ENCODE measurements at regions not wholly inside any gene's neighbourhood (a gene's known extent, or its start where the extent isn't known, plus 50 kb on each side); places are given as distances from the start of the nearest gene placed in this dataset.

DNA sequence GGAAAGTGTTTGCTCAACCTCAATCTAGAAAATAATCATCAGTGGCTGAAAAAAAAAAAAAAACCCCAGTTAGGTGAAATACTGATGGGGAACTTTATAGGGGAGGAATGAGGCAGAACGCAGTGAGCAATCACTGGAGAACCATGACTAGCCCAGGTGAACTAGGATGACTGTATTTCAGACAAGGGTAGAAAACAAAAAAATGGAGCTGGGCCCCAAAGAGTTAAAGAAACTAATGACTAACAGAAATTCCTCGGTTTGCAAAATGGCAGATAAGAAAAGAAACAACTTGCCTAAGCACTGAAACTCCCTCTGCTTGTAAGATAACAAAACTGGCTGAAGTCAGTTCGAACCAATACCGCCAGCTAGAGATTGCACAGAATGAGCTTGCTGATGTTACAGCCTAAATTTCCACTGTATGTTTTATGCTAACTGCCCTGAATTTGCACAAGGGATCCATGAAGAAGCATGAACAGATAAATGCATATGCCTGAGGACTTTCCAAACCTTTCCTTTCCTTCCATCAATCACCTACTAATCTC lies 245.9 kb downstream of the METTL4 start:
- TF ChIP-seq, protein P1, sequence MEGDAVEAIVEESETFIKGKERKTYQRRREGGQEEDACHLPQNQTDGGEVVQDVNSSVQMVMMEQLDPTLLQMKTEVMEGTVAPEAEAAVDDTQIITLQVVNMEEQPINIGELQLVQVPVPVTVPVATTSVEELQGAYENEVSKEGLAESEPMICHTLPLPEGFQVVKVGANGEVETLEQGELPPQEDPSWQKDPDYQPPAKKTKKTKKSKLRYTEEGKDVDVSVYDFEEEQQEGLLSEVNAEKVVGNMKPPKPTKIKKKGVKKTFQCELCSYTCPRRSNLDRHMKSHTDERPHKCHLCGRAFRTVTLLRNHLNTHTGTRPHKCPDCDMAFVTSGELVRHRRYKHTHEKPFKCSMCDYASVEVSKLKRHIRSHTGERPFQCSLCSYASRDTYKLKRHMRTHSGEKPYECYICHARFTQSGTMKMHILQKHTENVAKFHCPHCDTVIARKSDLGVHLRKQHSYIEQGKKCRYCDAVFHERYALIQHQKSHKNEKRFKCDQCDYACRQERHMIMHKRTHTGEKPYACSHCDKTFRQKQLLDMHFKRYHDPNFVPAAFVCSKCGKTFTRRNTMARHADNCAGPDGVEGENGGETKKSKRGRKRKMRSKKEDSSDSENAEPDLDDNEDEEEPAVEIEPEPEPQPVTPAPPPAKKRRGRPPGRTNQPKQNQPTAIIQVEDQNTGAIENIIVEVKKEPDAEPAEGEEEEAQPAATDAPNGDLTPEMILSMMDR (IDR thresholded peaks at IDR 0.05) = no peak
- no peak for TF ChIP-seq POLR2A (IDR thresholded peaks at IDR 0.05)
